OCI-LY1 (cell line): ENCODE measurements at regions not wholly inside any gene's neighbourhood (a gene's known extent, or its start where the extent isn't known, plus 50 kb on each side); places are given as distances from the start of the nearest gene placed in this dataset.

ENCODE experiments used
- EZH2 ChIP-seq: fragments of 200-600 bp; sonication (generic), shearing (Covaris generic); IDR thresholded peaks from 2 replicates; pipeline ENCODE4 v1.8.0; 2017; ENCODE audit warnings: borderline replicate concordance, mixed run types, mild to moderate bottlenecking, antibody characterized with exemption, low read length, moderate library complexity, mixed read lengths
- TF ChIP-seq, protein P1 (sequence below): fragments of 200-600 bp; sonication (generic), shearing (Covaris generic); IDR thresholded peaks from 2 replicates; pipeline ENCODE4 v1.5.1; 2017; ENCODE audit warnings: mild to moderate bottlenecking, antibody characterized with exemption, low read length, moderate library complexity, mixed read lengths

GRCh38 chr5:54743581-54743980 lies 226.0 kb downstream of the SNX18 start:
- no peak for TF ChIP-seq EZH2
- TF ChIP-seq, protein P1, sequence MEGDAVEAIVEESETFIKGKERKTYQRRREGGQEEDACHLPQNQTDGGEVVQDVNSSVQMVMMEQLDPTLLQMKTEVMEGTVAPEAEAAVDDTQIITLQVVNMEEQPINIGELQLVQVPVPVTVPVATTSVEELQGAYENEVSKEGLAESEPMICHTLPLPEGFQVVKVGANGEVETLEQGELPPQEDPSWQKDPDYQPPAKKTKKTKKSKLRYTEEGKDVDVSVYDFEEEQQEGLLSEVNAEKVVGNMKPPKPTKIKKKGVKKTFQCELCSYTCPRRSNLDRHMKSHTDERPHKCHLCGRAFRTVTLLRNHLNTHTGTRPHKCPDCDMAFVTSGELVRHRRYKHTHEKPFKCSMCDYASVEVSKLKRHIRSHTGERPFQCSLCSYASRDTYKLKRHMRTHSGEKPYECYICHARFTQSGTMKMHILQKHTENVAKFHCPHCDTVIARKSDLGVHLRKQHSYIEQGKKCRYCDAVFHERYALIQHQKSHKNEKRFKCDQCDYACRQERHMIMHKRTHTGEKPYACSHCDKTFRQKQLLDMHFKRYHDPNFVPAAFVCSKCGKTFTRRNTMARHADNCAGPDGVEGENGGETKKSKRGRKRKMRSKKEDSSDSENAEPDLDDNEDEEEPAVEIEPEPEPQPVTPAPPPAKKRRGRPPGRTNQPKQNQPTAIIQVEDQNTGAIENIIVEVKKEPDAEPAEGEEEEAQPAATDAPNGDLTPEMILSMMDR: no peak
